ACC112 (cell line): ENCODE measurements at regions not wholly inside any gene's neighbourhood (a gene's known extent, or its start where the extent isn't known, plus 50 kb on each side); places are given as distances from the start of the nearest gene placed in this dataset.

Source experiments
- H2AFZ ChIP-seq: fragments of 200-600 bp; sonication (generic); one replicate; pipeline ENCODE4 v1.6.0; 2017; ENCODE audit warnings: antibody characterized with exemption, low read length; ENCODE audit not compliant: unreplicated experiment
- H3K27ac ChIP-seq: fragments of 200-600 bp; sonication (generic); 2 replicates; pipeline ENCODE4 v1.5.1; 2014; ENCODE audit warnings: low read depth, mild to moderate bottlenecking, antibody characterized with exemption, low read length, moderate library complexity
- H3K27me3 ChIP-seq: fragments of 200-600 bp; sonication (generic); 2 replicates; pipeline ENCODE4 v1.6.1; 2014; ENCODE audit warnings: mild to moderate bottlenecking, antibody characterized with exemption, low read length, moderate library complexity, mixed read lengths; ENCODE audit not compliant: insufficient read depth
- H3K36me3 ChIP-seq: fragments of 200-600 bp; sonication (generic); 2 replicates; pipeline ENCODE4 v1.6.1; 2016; ENCODE audit warnings: mild to moderate bottlenecking, antibody characterized with exemption, low read length, moderate library complexity, mixed read lengths; ENCODE audit not compliant: insufficient read depth
- H3K4me1 ChIP-seq: fragments of 200-600 bp; sonication (generic); one replicate; pipeline ENCODE4 v1.6.1; 2016; ENCODE audit warnings: low read length, mixed read lengths; ENCODE audit not compliant: insufficient read depth, unreplicated experiment, control insufficient read depth
- H3K4me3 ChIP-seq: fragments of 200-600 bp; sonication (generic); 2 replicates; pipeline ENCODE4 v1.5.1; 2014; ENCODE audit warnings: mild to moderate bottlenecking, low read depth, low read length
- H3K79me2 ChIP-seq: fragments of 200-600 bp; sonication (generic); one replicate; pipeline ENCODE4 v1.6.0; 2016; ENCODE audit warnings: low read length; ENCODE audit not compliant: control insufficient read depth, unreplicated experiment, insufficient read depth

DNA sequence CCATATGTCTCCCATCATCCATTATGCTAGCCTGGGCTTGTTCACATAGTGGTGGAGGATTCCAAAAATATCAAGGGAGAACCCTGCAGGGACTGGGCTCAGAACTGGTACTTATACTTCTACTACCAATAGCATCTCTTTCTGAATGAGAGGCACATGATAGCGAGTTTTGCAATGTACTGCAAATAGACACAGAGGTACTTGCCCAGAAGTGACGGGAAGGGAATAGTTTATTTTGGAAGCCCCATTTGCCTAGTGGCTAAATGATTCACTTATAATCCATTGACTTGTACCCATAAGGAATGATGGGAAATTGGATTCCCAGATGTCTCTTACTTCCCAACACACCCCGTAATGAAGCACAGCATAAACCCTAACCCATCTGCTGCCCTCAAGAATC, 124.8 kb upstream of the ERCC4 start:
- H3K27me3 ChIP-seq, result no peaks in the 10 kb centered on the region
- no peaks in the 10 kb centered on the region for H3K36me3 ChIP-seq
- H3K27ac ChIP-seq, result no peak overlapping the region

GRCh38 chr16:13797718-13798117, 122.2 kb upstream of the ERCC4 start:
- Histone ChIP-seq H3K27ac (no peak overlapping the region), H3K27me3 (no peaks in the 10 kb centered on the region), H3K79me2 (no peaks in the 10 kb centered on the region), H3K4me1 (no peaks in the 10 kb centered on the region), H3K36me3 (no peaks in the 10 kb centered on the region), H3K4me3 (no peak overlapping the region), H2AFZ (no peak overlapping the region)

More for the DNA sequence above, 124.8 kb upstream of the ERCC4 start:
- Histone ChIP-seq H3K79me2 (no peaks in the 10 kb centered on the region), H2AFZ (no peak overlapping the region), H3K4me3 (no peak overlapping the region), H3K4me1 (no peaks in the 10 kb centered on the region)

DNA sequence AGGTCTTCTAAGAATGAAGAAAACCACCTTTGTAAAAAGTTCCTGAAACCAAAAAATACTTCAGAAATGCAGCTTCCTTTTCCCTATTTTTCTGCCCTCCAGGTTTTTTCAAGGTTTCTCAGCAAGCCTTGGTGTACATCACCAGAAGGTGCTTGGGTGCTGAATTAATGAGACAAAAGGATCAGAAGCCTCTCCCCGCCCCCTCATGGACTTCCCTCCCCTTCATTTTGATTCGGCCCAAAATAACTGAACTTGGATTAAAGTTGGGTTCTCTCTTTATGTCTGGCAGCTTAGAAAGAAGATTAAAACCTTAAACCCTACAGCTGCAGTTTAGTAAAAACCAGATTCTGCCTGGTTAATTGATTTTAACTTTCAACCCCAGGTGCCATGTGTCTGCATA, 121.7 kb upstream of the ERCC4 start:
- Histone ChIP-seq H3K27ac (no peak overlapping the region), H3K4me1 (no peaks in the 10 kb centered on the region), H3K36me3 (no peaks in the 10 kb centered on the region), H3K79me2 (no peaks in the 10 kb centered on the region), H3K27me3 (no peaks in the 10 kb centered on the region), H3K4me3 (no peak overlapping the region), H2AFZ (no peak overlapping the region)

GRCh38 chr16:13803974-13804373, 116.0 kb upstream of the ERCC4 start:
- no peak overlapping the region for H3K27ac ChIP-seq
- no peaks in the 10 kb centered on the region for H3K36me3 ChIP-seq
- H3K4me3 ChIP-seq, result no peak overlapping the region
- H2AFZ ChIP-seq, result no peak overlapping the region
- no peaks in the 10 kb centered on the region for H3K4me1 ChIP-seq
- no peaks in the 10 kb centered on the region for H3K79me2 ChIP-seq
- no peaks in the 10 kb centered on the region for H3K27me3 ChIP-seq

- Histone ChIP-seq H3K4me1 (no peaks in the 10 kb centered on the region), H3K79me2 (no peaks in the 10 kb centered on the region), H3K36me3 (no peaks in the 10 kb centered on the region), H3K4me3 (no peak overlapping the region), H3K27me3 (no peaks in the 10 kb centered on the region), H2AFZ (no peak overlapping the region), H3K27ac (no peak overlapping the region)
Measured at GRCh38 chr16:13805951-13806350, 114.0 kb upstream of the ERCC4 start.

DNA sequence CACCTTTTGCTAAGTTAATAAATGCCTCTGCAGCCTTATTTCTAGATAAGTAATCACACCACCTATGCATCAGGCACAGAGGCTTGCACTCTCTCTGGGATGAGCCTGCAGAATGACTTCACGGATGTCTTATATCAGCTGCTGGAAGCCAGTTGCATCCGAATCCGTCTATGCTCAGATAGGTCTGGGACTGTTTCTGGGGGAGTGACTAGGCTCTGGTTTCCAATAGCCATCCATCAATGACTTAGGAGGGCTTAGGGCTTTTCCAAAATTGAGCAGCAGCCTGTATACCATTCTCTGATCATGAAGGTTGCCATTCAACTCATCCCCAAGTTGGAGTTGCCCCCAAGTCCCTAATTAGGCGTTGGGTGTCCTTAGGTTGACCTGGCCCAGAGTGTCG, 113.3 kb upstream of the ERCC4 start:
- H3K36me3 ChIP-seq, result no peaks in the 10 kb centered on the region
- no peak overlapping the region for H2AFZ ChIP-seq
- H3K4me1 ChIP-seq, result no peaks in the 10 kb centered on the region
- H3K79me2 ChIP-seq, result no peaks in the 10 kb centered on the region
- H3K27me3 ChIP-seq, result no peaks in the 10 kb centered on the region
- no peak overlapping the region for H3K4me3 ChIP-seq
- H3K27ac ChIP-seq, result no peak overlapping the region

DNA sequence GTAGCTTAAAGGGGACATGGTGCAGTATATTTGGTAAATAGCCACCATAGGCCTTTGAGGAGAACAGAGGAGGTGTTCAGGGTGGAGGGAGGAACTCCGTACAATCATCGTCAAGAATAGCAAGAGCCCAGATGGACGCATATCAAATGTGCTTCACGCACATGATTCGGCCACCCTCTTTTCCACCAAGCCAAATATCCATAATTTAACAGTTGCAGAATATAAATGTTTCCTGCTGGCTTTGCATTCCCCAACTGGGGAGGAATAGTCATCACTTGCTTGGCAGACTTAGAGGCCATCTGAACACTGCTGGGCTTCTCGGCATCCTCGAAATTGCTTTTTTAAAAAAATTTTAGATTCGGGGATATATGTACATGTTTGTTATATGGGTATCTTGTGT, 111.9 kb upstream of the ERCC4 start:
- Histone ChIP-seq H2AFZ (no peak overlapping the region), H3K27ac (no peak overlapping the region), H3K27me3 (no peaks in the 10 kb centered on the region), H3K36me3 (no peaks in the 10 kb centered on the region), H3K4me3 (no peak overlapping the region), H3K79me2 (no peaks in the 10 kb centered on the region), H3K4me1 (no peaks in the 10 kb centered on the region)

DNA sequence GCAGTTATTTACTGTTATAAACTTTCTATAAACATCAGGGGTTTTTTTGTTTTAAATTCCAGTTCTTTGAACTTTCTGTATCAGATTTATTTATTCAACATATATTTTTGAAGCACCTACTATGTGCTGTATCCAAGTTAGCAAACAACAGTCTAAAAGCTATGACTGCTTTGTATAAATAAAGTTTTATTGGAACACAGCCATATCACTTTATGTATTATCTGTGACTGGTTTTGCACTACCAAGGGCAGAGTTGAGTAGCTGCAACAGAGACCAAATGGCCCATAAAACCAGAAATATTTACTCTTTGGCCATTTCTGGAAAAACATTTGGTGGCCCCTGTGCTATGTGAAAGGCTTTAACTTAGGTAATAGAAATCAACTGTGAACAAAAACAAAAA, 110.2 kb upstream of the ERCC4 start:
- no peak overlapping the region for H3K27ac ChIP-seq
- H3K36me3 ChIP-seq, result no peaks in the 10 kb centered on the region
- no peaks in the 10 kb centered on the region for H3K79me2 ChIP-seq
- H3K4me3 ChIP-seq, result no peak overlapping the region
- no peaks in the 10 kb centered on the region for H3K27me3 ChIP-seq
- H2AFZ ChIP-seq, result no peak overlapping the region
- no peaks in the 10 kb centered on the region for H3K4me1 ChIP-seq

DNA sequence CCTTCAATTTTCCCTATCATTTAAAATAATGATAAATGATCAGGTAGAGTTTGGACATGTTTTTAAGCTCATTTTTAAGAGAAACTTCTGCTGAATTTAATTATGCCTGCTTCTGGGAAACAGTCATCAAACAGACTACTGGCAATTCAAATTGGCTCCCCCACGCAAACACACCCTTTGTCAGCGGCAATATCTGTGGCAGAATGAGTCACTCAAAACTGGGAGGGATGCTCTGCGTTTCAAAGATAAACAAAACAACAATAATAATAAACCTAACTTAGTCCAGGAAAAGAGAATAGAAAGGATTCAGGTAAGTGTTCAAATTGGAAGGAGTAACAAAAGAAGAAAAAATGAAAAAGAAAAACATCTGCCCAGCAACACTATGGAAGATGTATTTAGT, 108.1 kb upstream of the ERCC4 start:
- no peaks in the 10 kb centered on the region for H3K36me3 ChIP-seq
- H3K79me2 ChIP-seq, result no peaks in the 10 kb centered on the region
- no peak overlapping the region for H2AFZ ChIP-seq
- no peak overlapping the region for H3K4me3 ChIP-seq
- no peak overlapping the region for H3K27ac ChIP-seq
- no peaks in the 10 kb centered on the region for H3K4me1 ChIP-seq
- no peaks in the 10 kb centered on the region for H3K27me3 ChIP-seq

GRCh38 chr16:13816701-13817100, 103.3 kb upstream of the ERCC4 start:
- Histone ChIP-seq H3K27ac (no peak overlapping the region), H3K36me3 (no peaks in the 10 kb centered on the region), H3K4me1 (no peaks in the 10 kb centered on the region), H3K27me3 (no peaks in the 10 kb centered on the region), H3K4me3 (no peak overlapping the region), H3K79me2 (no peaks in the 10 kb centered on the region), H2AFZ (no peak overlapping the region)

- H3K27ac ChIP-seq, result no peak overlapping the region
- no peaks in the 10 kb centered on the region for H3K27me3 ChIP-seq
- H3K4me1 ChIP-seq, result no peaks in the 10 kb centered on the region
Measured at GRCh38 chr16:13823501-13823900, 96.5 kb upstream of the ERCC4 start.

More at GRCh38 chr16:13823501-13823900, 96.5 kb upstream of the ERCC4 start:
- H3K4me3 ChIP-seq, result no peak overlapping the region
- H2AFZ ChIP-seq, result no peak overlapping the region
- no peaks in the 10 kb centered on the region for H3K36me3 ChIP-seq
- no peaks in the 10 kb centered on the region for H3K79me2 ChIP-seq
